GM12873 (cell line): ENCODE measurements at regions not wholly inside any gene's neighbourhood (a gene's known extent, or its start where the extent isn't known, plus 50 kb on each side); places are given as distances from the start of the nearest gene placed in this dataset.

Experiments used
- CTCF ChIP-seq: IDR thresholded peaks from 2 replicates; pipeline ENCODE4 v1.5.1; 2012; ENCODE audit warnings: low read depth, mild to moderate bottlenecking, moderate library complexity, low read length, control low read depth; ENCODE audit not compliant: insufficient read depth; ENCODE audit errors: missing control alignments

GRCh38 chr5:25570067-25570583 lies 925.3 kb upstream of the CDH10 start:
- TF ChIP-seq CTCF, result no peak

GRCh38 chr5:25568989-25569625 lies 924.3 kb upstream of the CDH10 start:
- TF ChIP-seq CTCF, result no peak

GRCh38 chr5:25568294-25568693 lies 923.5 kb upstream of the CDH10 start:
- no peak for TF ChIP-seq CTCF

- no peak for TF ChIP-seq CTCF
Observed at GRCh38 chr5:25567881-25568280, 923.1 kb upstream of the CDH10 start.

GRCh38 chr5:25562656-25563055 lies 917.9 kb upstream of the CDH10 start:
- no peak for TF ChIP-seq CTCF

- no peak for TF ChIP-seq CTCF
Observed at GRCh38 chr5:25554077-25554476, 909.3 kb upstream of the CDH10 start.

- TF ChIP-seq CTCF, result no peak
Observed at GRCh38 chr5:25552871-25553481, 908.2 kb upstream of the CDH10 start.
